H1 (cell line): ENCODE measurements at regions not wholly inside any gene's neighbourhood (a gene's known extent, or its start where the extent isn't known, plus 50 kb on each side); places are given as distances from the start of the nearest gene placed in this dataset.

Experiments used
- CTCF ChIA-PET: fragments of 300-600 bp; sonication (Branson Sonifier 250); formaldehyde crosslinking; loops from one replicate; lab custom pipeline; 2021; ENCODE audit not compliant: partially characterized antibody; lab: Charles Lee
- POLR2A ChIA-PET: fragments of 300-600 bp; sonication (Branson Sonifier 250); formaldehyde crosslinking; loops from one replicate; lab custom pipeline; 2021; ENCODE audit warnings: inconsistent platforms; ENCODE audit not compliant: partially characterized antibody; lab: Charles Lee
- DNase-seq, 2 experiments: peaks; one replicate each; pipeline versions ENCODE4 v3.0.0 to v3.0.0-alpha.2; 2010 to 2022; ENCODE audit warnings: low spot score in 2 of 2, low read depth in 1 of 2, mixed read lengths in 1 of 2
- FAIRE-seq: peaks from 2 replicates; lab custom pipeline; 2011; peaks lifted over from hg19 to GRCh38; lab: Jason Lieb, UNC
- H2AFZ ChIP-seq: 2 replicates; pipeline ENCODE4 v1.8.1; 2012; ENCODE audit warnings: low read length, inconsistent platforms
- H2AK5ac ChIP-seq: 2 replicates; pipeline ENCODE4 v1.6.1; 2013; ENCODE audit warnings: low read depth, low read length
- H2BK120ac ChIP-seq: replicated peaks from 2 replicates; pipeline ENCODE3; 2013; ENCODE audit warnings: low read depth, low read length, inconsistent platforms
- H2BK12ac ChIP-seq: 2 replicates; pipeline ENCODE4 v1.6.1; 2013; ENCODE audit warnings: low read depth, low read length
- H2BK15ac ChIP-seq: 2 replicates; pipeline ENCODE4 v1.6.1; 2013; ENCODE audit warnings: low read length
- H2BK20ac ChIP-seq: 2 replicates; pipeline ENCODE4 v1.6.1; 2013; ENCODE audit warnings: low read length
- H2BK5ac ChIP-seq: 2 replicates; pipeline ENCODE4 v1.6.1; 2013; ENCODE audit warnings: low read depth, low read length
- H3K14ac ChIP-seq: 2 replicates; pipeline ENCODE4 v1.6.1; 2013; ENCODE audit warnings: inconsistent platforms; ENCODE audit not compliant: insufficient read length
- H3K18ac ChIP-seq: 2 replicates; pipeline ENCODE4 v1.6.1; 2013; ENCODE audit warnings: low read length; ENCODE audit errors: extremely low read depth
- H3K23ac ChIP-seq: 2 replicates; pipeline ENCODE4 v1.6.1; 2013; ENCODE audit warnings: inconsistent platforms; ENCODE audit not compliant: insufficient read length
- H3K23me2 ChIP-seq: 2 replicates; pipeline ENCODE4 v1.6.1; 2013; ENCODE audit warnings: low read depth, low read length
- H3K27ac ChIP-seq: 2 replicates; pipeline ENCODE4 v1.6.1; 2011; ENCODE audit warnings: low read depth, low read length, inconsistent platforms
- H3K27me3 ChIP-seq, 4 experiments: replicated peaks in 1 of 4; 1 replicate in 1 of 4; 2 replicates in 3 of 4; pipeline versions ENCODE4 v1.6.1 to v1.8.1; 2011 to 2013; ENCODE audit warnings: low read length in 3 of 4, mild to moderate bottlenecking in 3 of 4, inconsistent platforms in 2 of 4, mixed read lengths in 2 of 4, moderate library complexity in 1 of 4; ENCODE audit not compliant: control insufficient read depth in 3 of 4, insufficient read depth in 3 of 4; ENCODE audit errors: extremely low read depth in 1 of 4
- H3K36me3 ChIP-seq, 4 experiments: 2 replicates each; pipeline versions ENCODE4 v1.6.1 to v1.8.1; 2011 to 2013; ENCODE audit warnings: mild to moderate bottlenecking in 4 of 4, low read length in 3 of 4, moderate library complexity in 2 of 4, control low read depth in 1 of 4, inconsistent platforms in 1 of 4; ENCODE audit not compliant: insufficient read depth in 4 of 4, control insufficient read depth in 2 of 4
- H3K4ac ChIP-seq: replicated peaks from 2 replicates; pipeline ENCODE3; 2013; ENCODE audit warnings: low read length, low read depth, mixed read lengths, inconsistent platforms; ENCODE audit not compliant: insufficient read length
- H3K4me1 ChIP-seq, 4 experiments: replicated peaks in 1 of 4; 1 replicate in 1 of 4; 2 replicates in 3 of 4; pipeline versions ENCODE4 v1.6.1 to v1.8.1; 2011 to 2013; ENCODE audit warnings: low read length in 3 of 4, inconsistent platforms in 2 of 4, mixed read lengths in 1 of 4; ENCODE audit not compliant: insufficient read depth in 4 of 4, control insufficient read depth in 3 of 4
- H3K4me2 ChIP-seq, 2 experiments: 2 replicates each; pipeline versions ENCODE4 v1.6.1 to v1.8.1; 2011 to 2013; ENCODE audit warnings: low read depth in 2 of 2, low read length in 2 of 2, control low read depth in 1 of 2, inconsistent platforms in 1 of 2, mild to moderate bottlenecking in 1 of 2; ENCODE audit not compliant: insufficient read depth in 1 of 2
- H3K4me3 ChIP-seq, 4 experiments: fragments of 200-600, 300-600 bp in 1 of 4; sonication (generic), shearing (Covaris generic), sonication (Bioruptor Twin) in 1 of 4; 2 replicates each; pipeline versions ENCODE4 v1.5.1 to v1.8.1; 2011 to 2016; ENCODE audit warnings: low read length in 4 of 4, low read depth in 3 of 4, control low read depth in 2 of 4, inconsistent platforms in 2 of 4, mild to moderate bottlenecking in 2 of 4, mixed read lengths in 1 of 4, moderate library complexity in 1 of 4; ENCODE audit not compliant: insufficient read depth in 2 of 4; ENCODE audit errors: extremely low read depth in 1 of 4
- H3K56ac ChIP-seq: replicated peaks from 2 replicates; pipeline ENCODE3; 2013; ENCODE audit warnings: low read depth, mild to moderate bottlenecking, mixed read lengths, low read length, inconsistent platforms; ENCODE audit not compliant: insufficient read length
- H3K79me1 ChIP-seq: 2 replicates; pipeline ENCODE4 v1.6.1; 2013; ENCODE audit warnings: low read depth, low read length, control low read depth
- H3K79me2 ChIP-seq, 2 experiments: 2 replicates each; pipeline versions ENCODE4 v1.6.1 to v1.8.1; 2012 to 2013; ENCODE audit warnings: low read length in 2 of 2, mild to moderate bottlenecking in 2 of 2, inconsistent platforms in 1 of 2; ENCODE audit not compliant: insufficient read depth in 2 of 2, control insufficient read depth in 1 of 2
- H3K9ac ChIP-seq, 4 experiments: replicated peaks in 1 of 4; 1 replicate in 1 of 4; 2 replicates in 3 of 4; pipeline versions ENCODE4 v1.6.1 to v1.8.1; 2011 to 2013; ENCODE audit warnings: low read depth in 3 of 4, low read length in 3 of 4, control low read depth in 2 of 4, mild to moderate bottlenecking in 2 of 4, moderate library complexity in 2 of 4, inconsistent platforms in 1 of 4; ENCODE audit errors: extremely low read depth in 1 of 4
- H3K9me3 ChIP-seq, 2 experiments: 2 replicates each; pipeline versions ENCODE4 v1.6.1 to v1.8.1; 2012 to 2013; ENCODE audit warnings: mild to moderate bottlenecking in 2 of 2, moderate library complexity in 2 of 2, control low read depth in 1 of 2, inconsistent platforms in 1 of 2, low read depth in 1 of 2, low read length in 1 of 2, mixed read lengths in 1 of 2; ENCODE audit not compliant: insufficient read depth in 2 of 2
- H4K20me1 ChIP-seq, 2 experiments: replicated peaks in 1 of 2; 2 replicates each; pipeline versions ENCODE3 to v1.8.1; 2011 to 2013; ENCODE audit warnings: inconsistent platforms in 2 of 2, low read length in 2 of 2, mild to moderate bottlenecking in 1 of 2; ENCODE audit not compliant: insufficient read depth in 2 of 2, control insufficient read depth in 1 of 2
- H4K5ac ChIP-seq: 2 replicates; pipeline ENCODE4 v1.6.1; 2013; ENCODE audit warnings: low read length, low read depth, mixed read lengths, inconsistent platforms; ENCODE audit not compliant: insufficient read length
- H4K8ac ChIP-seq: 2 replicates; pipeline ENCODE4 v1.8.0; 2013; ENCODE audit warnings: mild to moderate bottlenecking, moderate library complexity, low read length, inconsistent platforms; ENCODE audit not compliant: insufficient read depth; ENCODE audit errors: extremely low read depth
- H4K91ac ChIP-seq: replicated peaks from 2 replicates; pipeline ENCODE3; 2013; ENCODE audit warnings: low read length, mixed read lengths, inconsistent platforms; ENCODE audit not compliant: insufficient read length
- BCL11A ChIP-seq, 2 experiments: IDR thresholded peaks; one replicate each; pipeline ENCODE4 v1.6.1; 2011; ENCODE audit warnings: low read depth in 2 of 2, low read length in 2 of 2, mild to moderate bottlenecking in 2 of 2
- CBX5 ChIP-seq: fragments of 300-800, 300-1000 bp; sonication (generic); IDR thresholded peaks from 2 replicates; pipeline ENCODE4 v1.7.1; 2016; ENCODE audit warnings: antibody characterized with exemption, low read length, low read depth
- CHD1 ChIP-seq: IDR thresholded peaks from 2 replicates; pipeline ENCODE4 v1.6.1; 2012; ENCODE audit warnings: low read depth, low read length, improper control_type of control experiment
- GABPA ChIP-seq: IDR thresholded peaks from 2 replicates; pipeline ENCODE4 v1.6.1; 2011; ENCODE audit warnings: mild to moderate bottlenecking, low read length, moderate library complexity, borderline replicate concordance; ENCODE audit not compliant: insufficient read depth
- POU5F1 ChIP-seq: IDR thresholded peaks from 2 replicates; pipeline ENCODE4 v1.6.1; 2011; ENCODE audit warnings: low read depth, mild to moderate bottlenecking, low read length, moderate library complexity
- SIX5 ChIP-seq: IDR thresholded peaks from 2 replicates; pipeline ENCODE4 v1.6.1; 2011; ENCODE audit warnings: mild to moderate bottlenecking, low read depth, low read length
- WGBS, 2 experiments: shearing (Covaris generic) in 1 of 2; methylation state at CpG; one replicate each; pipeline versions ENCODE4 v1.1.6 to v1.1.7; 2013 to 2015; ENCODE audit warnings: low lambda C conversion rate in 2 of 2, mixed read lengths in 2 of 2, inconsistent platforms in 1 of 2, low coverage in 1 of 2, missing lambda C conversion rate in 1 of 2; ENCODE audit not compliant: insufficient replicate concordance in 2 of 2, insufficient coverage in 1 of 2, insufficient read length in 1 of 2; ENCODE audit errors: extremely low coverage in 1 of 2, missing lambda C conversion rate in 1 of 2; 5-methylcytosine and 5-hydroxymethylcytosine counted together

- H3K36me3 ChIP-seq = no peaks in the 10 kb centered on the region
- no peak overlapping the region for H3K14ac ChIP-seq
- no peak overlapping the region for H3K27ac ChIP-seq
- H2BK12ac ChIP-seq = no peak overlapping the region
- H4K5ac ChIP-seq = no peak overlapping the region
- DNase-seq (no peak), FAIRE-seq (no peak)
- no peak overlapping the region for H4K91ac ChIP-seq
- H4K20me1 ChIP-seq = no peaks in the 10 kb centered on the region
- H4K8ac ChIP-seq = no peak overlapping the region
- TF ChIP-seq POU5F1 = no peak
- no peak for TF ChIP-seq SIX5
- no peak for TF ChIP-seq CBX5
- no peak for TF ChIP-seq BCL11A (IDR thresholded peaks at IDR 0.05; ENCODE audit: low read depth in 2 of 2, low read length in 2 of 2)
- TF ChIP-seq CHD1 = no peak
- no peak for TF ChIP-seq GABPA
- H3K4ac ChIP-seq = no peak overlapping the region
- H3K56ac ChIP-seq = no peak overlapping the region
- H2BK120ac ChIP-seq = no peak overlapping the region
- no peak overlapping the region for H2AK5ac ChIP-seq
- ChIA-PET CTCF (interaction anchor here (0.7 to 1.6 kb wide), 3 partner anchors 9 to 198 kb away, joined by 3 to 5 read pairs (median 3); no protein-coding TSS in a partner anchor), POLR2A (no interaction called here)
- no peaks in the 10 kb centered on the region for H3K27me3 ChIP-seq
- H2BK15ac ChIP-seq = no peak overlapping the region
- no peaks in the 10 kb centered on the region for H3K23me2 ChIP-seq
- WGBS, 2 experiments = 81% methylated on average over 8 of the region's 8 CpGs; no CpG with 5 or more reads in 1 of the 2 experiments
- H3K4me1 ChIP-seq = no peaks in the 10 kb centered on the region
- no peak overlapping the region for H3K4me3 ChIP-seq
- no peak overlapping the region for H3K4me2 ChIP-seq
- no peak overlapping the region for H2AFZ ChIP-seq
- no peaks in the 10 kb centered on the region for H3K79me1 ChIP-seq
- no peak overlapping the region for H3K18ac ChIP-seq
- no peak overlapping the region for H2BK20ac ChIP-seq
- no peak overlapping the region for H3K23ac ChIP-seq
- no peaks in the 10 kb centered on the region for H3K79me2 ChIP-seq
- H2BK5ac ChIP-seq = no peak overlapping the region
- no peak overlapping the region for H3K9ac ChIP-seq
- no peaks in the 10 kb centered on the region for H3K9me3 ChIP-seq
Observed at GRCh38 chr9:18056269-18056992, 417.5 kb upstream of the ADAMTSL1 start.
